HCT116 (cell line): ENCODE measurements at regions not wholly inside any gene's neighbourhood (a gene's known extent, or its start where the extent isn't known, plus 50 kb on each side); places are given as distances from the start of the nearest gene placed in this dataset.

Experiments used
- ATAC-seq: fragments of 200-7000 bp; cut with Tn5 transposase; 2 replicates; pipeline ENCODE4 v1.9.1; 2020; ENCODE audit warnings: mild to moderate bottlenecking, moderate library complexity
- BruUV-seq: library from RNA; stranded (reverse); fragments of 400-500 nt; replicated peaks from 2 replicates; lab custom pipeline; 2021; lab: Mats Ljungman, UMichigan
- CTCF ChIA-PET: fragments of 300-600 bp; sonication (Branson Sonifier 250); formaldehyde crosslinking; loops from one replicate; lab custom pipeline; 2021; ENCODE audit warnings: antibody characterized with exemption; lab: Charles Lee
- POLR2A ChIA-PET: fragments of 300-600, 350-600 bp; sonication (Branson Sonifier 250); formaldehyde crosslinking; loops from one replicate; lab custom pipeline; 2021; ENCODE audit warnings: antibody characterized with exemption; lab: Charles Lee
- RAD21 ChIA-PET, 2 experiments: fragments of 300-600 bp; sonication (Branson Sonifier 250); formaldehyde crosslinking; loops; one replicate each; lab custom pipeline; 2023; ENCODE audit warnings: low total read pairs in 2 of 2; ENCODE audit not compliant: uncharacterized antibody in 2 of 2, unreplicated experiment in 2 of 2, low non-redundant PET in 1 of 2; lab: Charles Lee
- DNase-seq: peaks from one replicate; pipeline ENCODE4 v3.0.0-alpha.2; 2010; ENCODE audit warnings: low read depth, low spot score
- H2AFZ ChIP-seq: fragments of 200-600 bp; shearing (Covaris generic), sonication (generic); 2 replicates; pipeline ENCODE4 v1.6.1; 2017; ENCODE audit warnings: low read depth, mixed run types, mixed read lengths, antibody characterized with exemption, low read length; ENCODE audit not compliant: poor library complexity, severe bottlenecking
- H3K27ac ChIP-seq: 2 replicates; pipeline ENCODE4 v1.5.1; 2012; ENCODE audit warnings: low read depth, low read length
- H3K27me3 ChIP-seq: fragments of 200-600 bp; sonication (generic); 2 replicates; pipeline ENCODE4 v1.6.1; 2016; ENCODE audit warnings: mixed run types, low read length, mixed read lengths; ENCODE audit not compliant: insufficient read depth
- H3K36me3 ChIP-seq, 2 experiments: fragments of 200-500 bp in 1 of 2; fragments of 200-600 bp in 1 of 2; sonication (Bioruptor generic) in 1 of 2; sonication (generic) in 1 of 2; 2 replicates each; pipeline versions ENCODE4 v1.5.1 to v1.6.1; 2014 to 2016; ENCODE audit warnings: low read length in 2 of 2, inconsistent platforms in 1 of 2, mixed read lengths in 1 of 2, mixed run types in 1 of 2; ENCODE audit not compliant: insufficient read depth in 2 of 2, control insufficient read depth in 1 of 2
- H3K4me1 ChIP-seq, 2 experiments: fragments of 200-600 bp in 1 of 2; sonication (generic) in 1 of 2; 2 replicates each; pipeline versions ENCODE4 v1.5.1 to v1.6.1; 2012 to 2017; ENCODE audit warnings: low read length in 2 of 2, inconsistent platforms in 1 of 2, mild to moderate bottlenecking in 1 of 2, mixed read lengths in 1 of 2, mixed run types in 1 of 2, moderate library complexity in 1 of 2; ENCODE audit not compliant: insufficient read depth in 2 of 2, control insufficient read depth in 1 of 2
- H3K4me2 ChIP-seq: fragments of 200-600 bp; sonication (generic); 2 replicates; pipeline ENCODE4 v1.6.1; 2017; ENCODE audit warnings: mixed run types, low read length, mixed read lengths
- H3K4me3 ChIP-seq, 2 experiments: fragments of 200-600 bp in 1 of 2; sonication (generic) in 1 of 2; replicated peaks in 1 of 2; 2 replicates each; pipeline ENCODE4 v1.5.1; 2011 to 2016; ENCODE audit warnings: low read length in 2 of 2, control low read depth in 1 of 2, low read depth in 1 of 2, mild to moderate bottlenecking in 1 of 2, mixed read lengths in 1 of 2, mixed run types in 1 of 2
- H3K79me2 ChIP-seq: fragments of 200-600 bp; sonication (generic); 2 replicates; pipeline ENCODE4 v1.6.1; 2017; ENCODE audit warnings: mild to moderate bottlenecking, mixed run types, low read length, moderate library complexity, mixed read lengths; ENCODE audit not compliant: insufficient read depth
- H3K9ac ChIP-seq: fragments of 200-600 bp; sonication (generic); 2 replicates; pipeline ENCODE4 v1.6.1; 2016; ENCODE audit warnings: low read length, mixed read lengths
- H3K9me2 ChIP-seq: fragments of 200-600 bp; sonication (generic), shearing (Covaris generic); 2 replicates; pipeline ENCODE4 v1.6.1; 2017; ENCODE audit warnings: mixed run types, mild to moderate bottlenecking, moderate library complexity; ENCODE audit not compliant: insufficient read depth
- H3K9me3 ChIP-seq, 2 experiments: fragments of 200-500 bp in 1 of 2; fragments of 200-600 bp in 1 of 2; sonication (Bioruptor generic) in 1 of 2; sonication (generic) in 1 of 2; 2 replicates each; pipeline ENCODE4 v1.6.1; 2014 to 2017; ENCODE audit warnings: low read length in 2 of 2, mixed read lengths in 2 of 2, inconsistent platforms in 1 of 2, low read depth in 1 of 2, mild to moderate bottlenecking in 1 of 2, mixed run types in 1 of 2, moderate library complexity in 1 of 2; ENCODE audit not compliant: control insufficient read depth in 1 of 2, insufficient read depth in 1 of 2
- H4K20me1 ChIP-seq: fragments of 200-600 bp; sonication (generic), shearing (Covaris generic); 2 replicates; pipeline ENCODE4 v1.6.1; 2017; ENCODE audit warnings: mixed run types, mild to moderate bottlenecking, moderate library complexity; ENCODE audit not compliant: insufficient read depth
- CBX3 ChIP-seq: IDR thresholded peaks from 2 replicates; pipeline ENCODE4 v1.6.1; 2012; ENCODE audit warnings: low read depth
- CEBPB ChIP-seq: IDR thresholded peaks from 2 replicates; pipeline ENCODE4 v1.6.1; 2012; ENCODE audit warnings: low read depth
- EGR1 ChIP-seq: IDR thresholded peaks from 2 replicates; pipeline ENCODE4 v1.6.1; 2012; ENCODE audit warnings: low read depth
- ELF1 ChIP-seq: IDR thresholded peaks from 2 replicates; pipeline ENCODE4 v1.6.1; 2012; ENCODE audit warnings: low read depth, borderline replicate concordance
- EZH2 ChIP-seq: fragments of 200-600 bp; sonication (generic); IDR thresholded peaks from 2 replicates; pipeline ENCODE4 v1.6.1; 2017; ENCODE audit warnings: antibody characterized with exemption, mixed run types
- EZH2phosphoT487 ChIP-seq: fragments of 200-600 bp; IDR thresholded peaks from 2 replicates; pipeline ENCODE4 v1.6.1; 2018; ENCODE audit warnings: antibody characterized with exemption, borderline replicate concordance
- JUND ChIP-seq: IDR thresholded peaks from 2 replicates; pipeline ENCODE4 v1.6.1; 2012
- POLR2A ChIP-seq: IDR thresholded peaks from 2 replicates; pipeline ENCODE4 v1.7.0; 2011; ENCODE audit warnings: borderline replicate concordance; ENCODE audit not compliant: insufficient read depth, insufficient read length; ENCODE audit errors: extremely low read depth
- POLR2AphosphoS5 ChIP-seq: IDR thresholded peaks from 2 replicates; pipeline ENCODE4 v1.6.1; 2011; ENCODE audit warnings: mild to moderate bottlenecking, low read depth, low read length, moderate library complexity
- RAD21 ChIP-seq: IDR thresholded peaks from 2 replicates; pipeline ENCODE4 v1.6.1; 2012; ENCODE audit warnings: low read depth, mild to moderate bottlenecking
- SIN3A ChIP-seq: IDR thresholded peaks from 2 replicates; pipeline ENCODE4 v1.6.1; 2012; ENCODE audit warnings: low read depth
- SP1 ChIP-seq: IDR thresholded peaks from 2 replicates; pipeline ENCODE4 v1.6.1; 2012; ENCODE audit warnings: low read depth
- SRF ChIP-seq: IDR thresholded peaks from 2 replicates; pipeline ENCODE4 v1.6.1; 2012; ENCODE audit warnings: low read depth
- YY1 ChIP-seq: IDR thresholded peaks from 2 replicates; pipeline ENCODE4 v1.6.1; 2011; ENCODE audit warnings: low read length, low read depth, moderate library complexity, mild to moderate bottlenecking; ENCODE audit not compliant: insufficient replicate concordance; ENCODE audit errors: extremely low read depth
- ZNF274 ChIP-seq: fragments of 200-500 bp; sonication (Bioruptor generic); IDR thresholded peaks from 2 replicates; pipeline ENCODE4 v1.6.1; 2014; ENCODE audit warnings: mild to moderate bottlenecking, low read depth, low read length, inconsistent platforms
- intact Hi-C: fragments of 100-400 bp; cut with micrococcal nuclease; formaldehyde crosslinking; loops from 2 replicates; pipeline ENCODE4 v1.10.0; 2022
- TF ChIP-seq, protein P1 (sequence below): IDR thresholded peaks from 2 replicates; pipeline ENCODE4 v1.6.1; 2012
- TF ChIP-seq, protein P2 (sequence below): IDR thresholded peaks from 2 replicates; pipeline ENCODE4 v1.6.1; 2012; ENCODE audit warnings: low read depth
- TF ChIP-seq, protein P3 (sequence below): IDR thresholded peaks from 2 replicates; pipeline ENCODE4 v1.6.1; 2011; ENCODE audit warnings: mild to moderate bottlenecking, low read length, moderate library complexity; ENCODE audit not compliant: insufficient replicate concordance; ENCODE audit errors: extremely low read depth
- TF ChIP-seq, protein P4 (sequence below), 3 experiments: fragments of 200-600 bp in 1 of 3; sonication (generic) in 1 of 3; IDR thresholded peaks in 2 of 3; conservative IDR thresholded peaks in 1 of 3; 2 replicates each; pipeline ENCODE4 v1.5.1; 2012 to 2017; ENCODE audit warnings: low read depth in 2 of 3, low read length in 2 of 3, antibody characterized with exemption in 1 of 3, borderline replicate concordance in 1 of 3, control low read depth in 1 of 3, mild to moderate bottlenecking in 1 of 3, mixed read lengths in 1 of 3, mixed run types in 1 of 3, moderate library complexity in 1 of 3; ENCODE audit not compliant: insufficient read depth in 1 of 3

DNA sequence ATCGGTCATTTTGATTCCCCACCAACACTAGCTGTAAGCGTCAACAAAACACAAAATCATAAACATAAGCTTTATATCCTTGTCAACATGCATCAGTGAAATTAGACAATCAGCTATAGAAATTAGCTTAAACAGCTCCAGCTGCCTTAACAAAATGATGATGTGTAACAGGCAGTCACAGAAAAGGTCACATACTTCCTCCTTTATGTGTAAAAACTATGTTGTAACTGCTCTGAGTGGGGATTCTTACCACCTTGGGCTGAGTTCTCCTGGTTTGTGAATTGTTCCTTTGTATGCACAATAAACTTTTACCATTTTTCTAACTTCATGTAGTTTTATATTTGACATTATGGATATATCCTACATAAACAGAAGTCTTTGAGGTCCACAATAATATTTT is 73.9 kb upstream of the MAP9 start (continued):
- no peak for TF ChIP-seq CEBPB
- no peak for TF ChIP-seq SRF
- no peak for TF ChIP-seq EZH2
- TF ChIP-seq YY1: no peak
- TF ChIP-seq ELF1: no peak

DNA sequence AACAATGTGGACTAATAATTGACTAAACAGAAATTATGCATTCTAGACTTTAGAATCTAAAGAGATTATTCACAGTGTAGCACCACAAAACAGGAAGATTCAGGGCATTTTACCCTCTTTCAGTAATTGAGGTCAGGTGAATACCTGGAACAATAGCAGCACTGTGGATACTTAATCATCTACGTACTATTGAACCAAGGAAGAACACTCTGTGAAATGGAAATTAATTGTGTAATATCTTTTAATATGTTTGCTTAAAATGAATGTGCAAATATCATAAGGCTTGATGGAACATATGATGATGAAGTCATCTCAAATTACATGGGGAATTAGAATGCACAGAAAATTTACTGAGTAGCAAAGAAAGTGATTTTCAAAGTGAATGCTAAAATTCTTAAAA is 68.5 kb upstream of the MAP9 start:
- Histone ChIP-seq H3K4me2 (no peak overlapping the region), H3K27me3 (no peaks in the 10 kb centered on the region), H3K4me1 (no peaks in the 10 kb centered on the region), H3K79me2 (no peaks in the 10 kb centered on the region), H3K4me3 (no peak overlapping the region), H4K20me1 (no peaks in the 10 kb centered on the region), H3K27ac (no peak overlapping the region), H3K9ac (no peak overlapping the region), H2AFZ (no peak overlapping the region), H3K9me3 (no peaks in the 10 kb centered on the region), H3K36me3 (no peaks in the 10 kb centered on the region), H3K9me2 (no peaks in the 10 kb centered on the region)
- ChIA-PET POLR2A (no interaction called here), CTCF (no interaction called here), RAD21 (no interaction called here)
- ATAC-seq (no peak), DNase-seq (no peak)
- intact Hi-C loops: no loop called here
- TF ChIP-seq CBX3 (no peak), ZNF274 (no peak), EGR1 (no peak), POLR2A (no peak), CEBPB (no peak), YY1 (no peak), EZH2phosphoT487 (no peak), JUND (no peak), POLR2AphosphoS5 (no peak), SP1 (no peak), RAD21 (no peak), SIN3A (no peak), ELF1 (no peak), SRF (no peak), EZH2 (no peak)
- TF ChIP-seq, protein P1, sequence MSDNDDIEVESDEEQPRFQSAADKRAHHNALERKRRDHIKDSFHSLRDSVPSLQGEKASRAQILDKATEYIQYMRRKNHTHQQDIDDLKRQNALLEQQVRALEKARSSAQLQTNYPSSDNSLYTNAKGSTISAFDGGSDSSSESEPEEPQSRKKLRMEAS: no peak
- TF ChIP-seq, protein P2, sequence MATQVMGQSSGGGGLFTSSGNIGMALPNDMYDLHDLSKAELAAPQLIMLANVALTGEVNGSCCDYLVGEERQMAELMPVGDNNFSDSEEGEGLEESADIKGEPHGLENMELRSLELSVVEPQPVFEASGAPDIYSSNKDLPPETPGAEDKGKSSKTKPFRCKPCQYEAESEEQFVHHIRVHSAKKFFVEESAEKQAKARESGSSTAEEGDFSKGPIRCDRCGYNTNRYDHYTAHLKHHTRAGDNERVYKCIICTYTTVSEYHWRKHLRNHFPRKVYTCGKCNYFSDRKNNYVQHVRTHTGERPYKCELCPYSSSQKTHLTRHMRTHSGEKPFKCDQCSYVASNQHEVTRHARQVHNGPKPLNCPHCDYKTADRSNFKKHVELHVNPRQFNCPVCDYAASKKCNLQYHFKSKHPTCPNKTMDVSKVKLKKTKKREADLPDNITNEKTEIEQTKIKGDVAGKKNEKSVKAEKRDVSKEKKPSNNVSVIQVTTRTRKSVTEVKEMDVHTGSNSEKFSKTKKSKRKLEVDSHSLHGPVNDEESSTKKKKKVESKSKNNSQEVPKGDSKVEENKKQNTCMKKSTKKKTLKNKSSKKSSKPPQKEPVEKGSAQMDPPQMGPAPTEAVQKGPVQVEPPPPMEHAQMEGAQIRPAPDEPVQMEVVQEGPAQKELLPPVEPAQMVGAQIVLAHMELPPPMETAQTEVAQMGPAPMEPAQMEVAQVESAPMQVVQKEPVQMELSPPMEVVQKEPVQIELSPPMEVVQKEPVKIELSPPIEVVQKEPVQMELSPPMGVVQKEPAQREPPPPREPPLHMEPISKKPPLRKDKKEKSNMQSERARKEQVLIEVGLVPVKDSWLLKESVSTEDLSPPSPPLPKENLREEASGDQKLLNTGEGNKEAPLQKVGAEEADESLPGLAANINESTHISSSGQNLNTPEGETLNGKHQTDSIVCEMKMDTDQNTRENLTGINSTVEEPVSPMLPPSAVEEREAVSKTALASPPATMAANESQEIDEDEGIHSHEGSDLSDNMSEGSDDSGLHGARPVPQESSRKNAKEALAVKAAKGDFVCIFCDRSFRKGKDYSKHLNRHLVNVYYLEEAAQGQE: no peak
- TF ChIP-seq, protein P3, sequence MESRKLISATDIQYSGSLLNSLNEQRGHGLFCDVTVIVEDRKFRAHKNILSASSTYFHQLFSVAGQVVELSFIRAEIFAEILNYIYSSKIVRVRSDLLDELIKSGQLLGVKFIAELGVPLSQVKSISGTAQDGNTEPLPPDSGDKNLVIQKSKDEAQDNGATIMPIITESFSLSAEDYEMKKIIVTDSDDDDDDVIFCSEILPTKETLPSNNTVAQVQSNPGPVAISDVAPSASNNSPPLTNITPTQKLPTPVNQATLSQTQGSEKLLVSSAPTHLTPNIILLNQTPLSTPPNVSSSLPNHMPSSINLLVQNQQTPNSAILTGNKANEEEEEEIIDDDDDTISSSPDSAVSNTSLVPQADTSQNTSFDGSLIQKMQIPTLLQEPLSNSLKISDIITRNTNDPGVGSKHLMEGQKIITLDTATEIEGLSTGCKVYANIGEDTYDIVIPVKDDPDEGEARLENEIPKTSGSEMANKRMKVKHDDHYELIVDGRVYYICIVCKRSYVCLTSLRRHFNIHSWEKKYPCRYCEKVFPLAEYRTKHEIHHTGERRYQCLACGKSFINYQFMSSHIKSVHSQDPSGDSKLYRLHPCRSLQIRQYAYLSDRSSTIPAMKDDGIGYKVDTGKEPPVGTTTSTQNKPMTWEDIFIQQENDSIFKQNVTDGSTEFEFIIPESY: no peak
- TF ChIP-seq, protein P4, sequence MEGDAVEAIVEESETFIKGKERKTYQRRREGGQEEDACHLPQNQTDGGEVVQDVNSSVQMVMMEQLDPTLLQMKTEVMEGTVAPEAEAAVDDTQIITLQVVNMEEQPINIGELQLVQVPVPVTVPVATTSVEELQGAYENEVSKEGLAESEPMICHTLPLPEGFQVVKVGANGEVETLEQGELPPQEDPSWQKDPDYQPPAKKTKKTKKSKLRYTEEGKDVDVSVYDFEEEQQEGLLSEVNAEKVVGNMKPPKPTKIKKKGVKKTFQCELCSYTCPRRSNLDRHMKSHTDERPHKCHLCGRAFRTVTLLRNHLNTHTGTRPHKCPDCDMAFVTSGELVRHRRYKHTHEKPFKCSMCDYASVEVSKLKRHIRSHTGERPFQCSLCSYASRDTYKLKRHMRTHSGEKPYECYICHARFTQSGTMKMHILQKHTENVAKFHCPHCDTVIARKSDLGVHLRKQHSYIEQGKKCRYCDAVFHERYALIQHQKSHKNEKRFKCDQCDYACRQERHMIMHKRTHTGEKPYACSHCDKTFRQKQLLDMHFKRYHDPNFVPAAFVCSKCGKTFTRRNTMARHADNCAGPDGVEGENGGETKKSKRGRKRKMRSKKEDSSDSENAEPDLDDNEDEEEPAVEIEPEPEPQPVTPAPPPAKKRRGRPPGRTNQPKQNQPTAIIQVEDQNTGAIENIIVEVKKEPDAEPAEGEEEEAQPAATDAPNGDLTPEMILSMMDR (IDR thresholded peaks at IDR 0.05 in 2 of 3, conservative IDR thresholded peaks at IDR 0.05 in 1 of 3; ENCODE audit: borderline replicate concordance in 1 of 3, insufficient read depth in 1 of 3, low read depth in 2 of 3, low read length in 2 of 3): no peak
- BruUV-seq: no TSS peak
